Cerebellar nuclear complex (tissue), 1 donor: ENCODE measurements at regions not wholly inside any gene's neighbourhood (a gene's known extent, or its start where the extent isn't known, plus 50 kb on each side); places are given as distances from the start of the nearest gene placed in this dataset.
"Not testable (repeated sequence)": the region's sequence is repeated elsewhere in the genome, so short reads cannot be mapped to it uniquely, and the experiment has no call there.

Experiments used
- DNase-seq, 2 experiments: peaks; one replicate each; lab custom pipeline; 2025; lab: John Stamatoyannopoulos, UW

GRCh38 chr6:27190126-27190525 is 57.4 kb upstream of the PRSS16 start:
- no peak for DNase-seq

DNA sequence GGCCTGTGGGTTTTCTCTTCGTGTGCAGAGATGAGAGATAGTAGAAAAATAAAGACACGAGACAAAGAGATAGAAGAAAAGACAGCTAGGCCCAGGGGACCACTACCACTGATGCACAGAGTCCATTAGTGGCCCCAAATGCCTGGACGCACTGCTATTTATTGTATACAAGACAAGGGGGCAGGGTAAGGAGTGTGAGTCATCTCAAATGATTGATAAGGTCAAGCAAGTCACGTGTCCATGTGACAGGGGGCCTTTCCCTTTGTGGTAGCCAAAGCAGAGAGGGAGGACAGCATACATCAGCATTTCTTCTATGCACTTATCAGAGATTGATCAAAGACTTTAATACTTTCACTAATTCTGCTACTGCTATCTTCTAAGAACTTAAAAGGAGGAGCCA is 53.0 kb upstream of the PRSS16 start:
- not testable (repeated sequence) for DNase-seq

DNA sequence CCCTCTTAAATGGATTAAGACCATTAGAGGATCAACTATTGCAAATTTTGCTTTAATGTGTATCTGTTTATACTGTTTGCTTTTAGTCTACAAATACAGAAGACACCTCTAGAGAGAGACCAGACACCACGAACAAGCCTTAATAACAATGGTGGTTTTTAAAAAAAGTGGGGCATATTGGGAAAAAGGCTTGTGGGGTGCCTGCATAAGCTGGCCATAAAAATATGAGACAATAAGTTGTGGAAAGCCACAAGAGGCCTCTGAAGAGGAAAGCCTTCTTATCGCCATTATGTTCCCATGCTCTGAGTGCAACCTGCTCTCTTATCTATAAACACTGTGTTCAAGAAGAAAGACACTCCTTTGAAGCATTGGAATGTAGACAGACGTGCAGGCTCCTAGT is 52.0 kb upstream of the PRSS16 start:
- DNase-seq, result not testable (repeated sequence)
